Glomerular visceral epithelial cell (primary cell): ENCODE measurements at regions not wholly inside any gene's neighbourhood (a gene's known extent, or its start where the extent isn't known, plus 50 kb on each side); places are given as distances from the start of the nearest gene placed in this dataset.

Experiments used
- DNase-seq: peaks from one replicate; pipeline ENCODE4 v3.0.0-alpha.2; 2016; ENCODE audit errors: extremely low spot score

GRCh38 chr16:64167936-64168335 lies 953.9 kb downstream of the CDH11 start:
- DNase-seq = no peak

- DNase-seq = no peak
Observed at GRCh38 chr16:64165368-64165767, 956.5 kb downstream of the CDH11 start.

GRCh38 chr16:64162613-64163375 lies 959.1 kb downstream of the CDH11 start:
- no peak for DNase-seq

- DNase-seq = no peak
Observed at GRCh38 chr16:64159976-64160375, 961.9 kb downstream of the CDH11 start.

GRCh38 chr16:64158941-64159588 lies 962.8 kb downstream of the CDH11 start:
- DNase-seq = no peak

GRCh38 chr16:64153718-64154117 lies 968.1 kb downstream of the CDH11 start:
- no peak for DNase-seq

GRCh38 chr16:64151990-64152767 lies 969.7 kb downstream of the CDH11 start:
- no peak for DNase-seq

- no peak for DNase-seq
Observed at GRCh38 chr16:64150193-64150592, 971.7 kb downstream of the CDH11 start.

- no peak for DNase-seq
Observed at GRCh38 chr16:64149756-64150155, 972.1 kb downstream of the CDH11 start.

GRCh38 chr16:64148356-64148755 lies 973.5 kb downstream of the CDH11 start:
- no peak for DNase-seq

- DNase-seq = no peak
Observed at GRCh38 chr16:64147941-64148340, 973.9 kb downstream of the CDH11 start.

- DNase-seq = no peak
Observed at GRCh38 chr16:64144617-64145016, 977.2 kb downstream of the CDH11 start.

- DNase-seq = no peak
Observed at GRCh38 chr16:64138621-64139020, 983.2 kb downstream of the CDH11 start.

- DNase-seq = no peak
Observed at GRCh38 chr16:64138006-64138405, 983.9 kb downstream of the CDH11 start.

- DNase-seq = no peak
Observed at GRCh38 chr16:64136743-64137142, 985.1 kb downstream of the CDH11 start.

- DNase-seq = no peak
Observed at GRCh38 chr16:64136314-64136713, 985.5 kb downstream of the CDH11 start.

GRCh38 chr16:64133366-64133765 lies 988.5 kb downstream of the CDH11 start:
- DNase-seq = no peak

GRCh38 chr16:64132759-64133361 lies 989.0 kb downstream of the CDH11 start:
- DNase-seq = no peak

GRCh38 chr16:64132190-64132589 lies 989.7 kb downstream of the CDH11 start:
- no peak for DNase-seq

GRCh38 chr16:64131423-64131822 lies 990.4 kb downstream of the CDH11 start:
- no peak for DNase-seq

GRCh38 chr16:64130140-64130539 lies 991.7 kb downstream of the CDH11 start:
- no peak for DNase-seq

GRCh38 chr16:64122177-64122576 lies 999.7 kb downstream of the CDH11 start:
- peak; percentile 13 for DNase-seq
